Osteocyte (in vitro differentiated cells): ENCODE measurements at regions not wholly inside any gene's neighbourhood (a gene's known extent, or its start where the extent isn't known, plus 50 kb on each side); places are given as distances from the start of the nearest gene placed in this dataset.

ENCODE experiments used
- DNase-seq: peaks from one replicate; pipeline ENCODE4 v3.0.0; 2021; ENCODE audit warnings: mixed read lengths; ENCODE audit not compliant: unreplicated experiment; ENCODE audit errors: extremely low spot score
- H3K27ac Mint-ChIP-seq: one replicate; pipeline ENCODE4 v1.8.0; 2021; ENCODE audit warnings: mild to moderate bottlenecking, mixed read lengths; ENCODE audit not compliant: unreplicated experiment
- H3K27me3 Mint-ChIP-seq: one replicate; pipeline ENCODE4 v1.8.0; 2021; ENCODE audit warnings: mixed read lengths; ENCODE audit not compliant: unreplicated experiment
- H3K36me3 Mint-ChIP-seq: one replicate; pipeline ENCODE4 v1.8.0; 2021; ENCODE audit warnings: mixed read lengths; ENCODE audit not compliant: unreplicated experiment
- H3K4me1 Mint-ChIP-seq: one replicate; pipeline ENCODE4 v1.8.0; 2021; ENCODE audit warnings: mixed read lengths; ENCODE audit not compliant: unreplicated experiment
- H3K4me3 Mint-ChIP-seq: one replicate; pipeline ENCODE4 v1.8.0; 2021; ENCODE audit warnings: mild to moderate bottlenecking, moderate library complexity, mixed read lengths; ENCODE audit not compliant: unreplicated experiment
- H3K9me3 Mint-ChIP-seq: one replicate; pipeline ENCODE4 v1.8.0; 2021; ENCODE audit warnings: mixed read lengths; ENCODE audit not compliant: unreplicated experiment
- TF ChIP-seq, protein P1 (sequence below): fragments of 200-600 bp; sonication (generic); IDR thresholded peaks from 2 replicates; pipeline ENCODE4 v1.5.0; 2021; ENCODE audit warnings: antibody characterized with exemption, mild to moderate bottlenecking, moderate library complexity

DNA sequence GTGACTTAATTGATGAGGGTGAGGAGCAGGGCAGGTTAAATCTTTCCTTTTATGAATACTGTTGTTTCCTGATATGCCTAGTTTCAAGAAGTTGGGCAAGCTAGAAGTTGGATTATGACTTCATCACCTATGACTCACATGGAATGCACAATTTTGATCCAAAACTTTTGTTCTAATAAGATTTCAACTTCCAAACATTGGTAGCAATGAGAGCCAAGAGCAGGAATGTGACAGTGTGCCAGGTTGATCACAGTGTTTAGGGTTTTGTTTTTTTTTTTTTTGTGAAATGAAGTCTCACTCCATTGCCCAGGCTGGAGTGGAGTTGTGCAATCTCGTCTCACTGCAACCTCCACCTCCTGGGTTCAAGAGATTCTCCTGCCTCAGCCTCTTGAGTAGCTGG is 349.4 kb downstream of the DUSP10 start:
- Mint-ChIP-seq H3K27ac (no peak overlapping the region), H3K36me3 (no peaks in the 10 kb centered on the region), H3K4me1 (no peaks in the 10 kb centered on the region), H3K27me3 (no peaks in the 10 kb centered on the region), H3K4me3 (no peak overlapping the region), H3K9me3 (peaks cover 12% of the 10 kb centered on the region)
- no peak for DNase-seq
- TF ChIP-seq, protein P1, sequence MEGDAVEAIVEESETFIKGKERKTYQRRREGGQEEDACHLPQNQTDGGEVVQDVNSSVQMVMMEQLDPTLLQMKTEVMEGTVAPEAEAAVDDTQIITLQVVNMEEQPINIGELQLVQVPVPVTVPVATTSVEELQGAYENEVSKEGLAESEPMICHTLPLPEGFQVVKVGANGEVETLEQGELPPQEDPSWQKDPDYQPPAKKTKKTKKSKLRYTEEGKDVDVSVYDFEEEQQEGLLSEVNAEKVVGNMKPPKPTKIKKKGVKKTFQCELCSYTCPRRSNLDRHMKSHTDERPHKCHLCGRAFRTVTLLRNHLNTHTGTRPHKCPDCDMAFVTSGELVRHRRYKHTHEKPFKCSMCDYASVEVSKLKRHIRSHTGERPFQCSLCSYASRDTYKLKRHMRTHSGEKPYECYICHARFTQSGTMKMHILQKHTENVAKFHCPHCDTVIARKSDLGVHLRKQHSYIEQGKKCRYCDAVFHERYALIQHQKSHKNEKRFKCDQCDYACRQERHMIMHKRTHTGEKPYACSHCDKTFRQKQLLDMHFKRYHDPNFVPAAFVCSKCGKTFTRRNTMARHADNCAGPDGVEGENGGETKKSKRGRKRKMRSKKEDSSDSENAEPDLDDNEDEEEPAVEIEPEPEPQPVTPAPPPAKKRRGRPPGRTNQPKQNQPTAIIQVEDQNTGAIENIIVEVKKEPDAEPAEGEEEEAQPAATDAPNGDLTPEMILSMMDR = no peak

DNA sequence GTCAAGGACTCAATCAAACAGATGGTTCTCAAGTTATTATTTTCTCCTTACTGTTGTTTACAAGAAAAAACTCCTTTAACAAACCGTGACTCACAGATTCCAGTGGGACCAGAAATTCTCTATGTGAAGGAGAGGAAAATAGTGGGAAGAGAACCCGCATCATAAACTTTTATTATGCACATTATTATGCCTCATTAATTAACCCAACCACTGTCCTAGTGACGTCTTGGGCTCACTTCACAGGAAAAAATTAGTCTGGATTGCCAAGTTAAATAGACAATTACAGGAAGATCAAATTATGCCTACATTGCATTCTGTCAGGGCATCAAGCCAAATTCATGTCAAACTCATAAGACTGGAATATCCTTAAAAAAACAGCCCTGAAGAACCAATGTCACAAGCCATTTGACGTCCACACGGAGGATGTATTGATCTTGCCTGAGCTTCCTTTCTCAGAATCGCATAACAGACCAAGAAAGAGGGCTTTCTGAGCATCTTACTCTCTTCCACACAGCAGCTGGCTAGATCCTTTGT is 347.8 kb downstream of the DUSP10 start:
- H3K4me1 Mint-ChIP-seq = no peaks in the 10 kb centered on the region
- H3K9me3 Mint-ChIP-seq = peaks cover 12% of the 10 kb centered on the region
- TF ChIP-seq, protein P1 = no peak
- no peak overlapping the region for H3K27ac Mint-ChIP-seq
- H3K27me3 Mint-ChIP-seq = no peaks in the 10 kb centered on the region
- H3K4me3 Mint-ChIP-seq = no peak overlapping the region
- H3K36me3 Mint-ChIP-seq = no peaks in the 10 kb centered on the region
- no peak for DNase-seq

DNA sequence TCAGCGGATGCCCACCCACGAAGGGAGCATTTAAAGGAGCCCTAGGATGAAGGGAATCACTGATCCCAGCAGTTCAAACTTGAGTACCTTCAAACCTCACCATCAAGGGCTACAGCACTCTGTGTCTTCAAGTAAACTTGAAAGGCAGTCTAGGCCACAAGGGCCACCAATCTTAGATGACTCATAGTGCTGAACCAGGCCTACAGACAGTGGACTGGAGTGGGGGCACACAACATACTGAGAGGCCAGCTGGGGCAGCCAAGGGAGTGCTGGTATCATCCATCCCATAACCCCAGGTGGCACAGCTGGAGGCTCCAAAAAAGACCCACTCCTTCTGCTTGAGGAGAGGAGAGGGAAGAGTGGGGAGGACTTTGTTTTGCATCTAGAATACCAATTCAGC is 345.4 kb downstream of the DUSP10 start:
- TF ChIP-seq, protein P1 = no peak
- Mint-ChIP-seq H3K27ac (no peak overlapping the region), H3K4me3 (no peak overlapping the region), H3K9me3 (peaks cover 12% of the 10 kb centered on the region), H3K36me3 (no peaks in the 10 kb centered on the region), H3K27me3 (no peaks in the 10 kb centered on the region), H3K4me1 (no peaks in the 10 kb centered on the region)
- no peak for DNase-seq

DNA sequence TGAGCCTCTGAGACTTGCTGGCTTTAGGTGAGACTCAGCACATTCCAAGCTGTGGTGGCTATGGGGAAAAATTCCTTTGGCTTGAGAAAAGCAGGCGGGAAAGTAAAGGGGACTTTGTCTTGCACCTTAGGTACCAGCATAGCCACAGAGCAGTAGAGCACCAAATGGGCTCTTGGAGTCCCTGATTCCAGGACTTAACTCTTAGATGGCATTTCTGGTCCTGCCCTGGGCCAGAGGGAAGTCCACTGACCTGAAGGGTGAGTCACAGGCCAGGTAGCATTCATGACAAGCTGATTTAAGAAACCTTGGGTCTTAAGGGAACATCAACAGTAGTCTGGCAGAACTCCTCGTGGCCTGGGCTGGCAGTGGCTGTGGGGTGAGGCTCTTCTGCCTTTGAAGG is 344.7 kb downstream of the DUSP10 start:
- no peaks in the 10 kb centered on the region for H3K4me1 Mint-ChIP-seq
- TF ChIP-seq, protein P1 = no peak

DNA sequence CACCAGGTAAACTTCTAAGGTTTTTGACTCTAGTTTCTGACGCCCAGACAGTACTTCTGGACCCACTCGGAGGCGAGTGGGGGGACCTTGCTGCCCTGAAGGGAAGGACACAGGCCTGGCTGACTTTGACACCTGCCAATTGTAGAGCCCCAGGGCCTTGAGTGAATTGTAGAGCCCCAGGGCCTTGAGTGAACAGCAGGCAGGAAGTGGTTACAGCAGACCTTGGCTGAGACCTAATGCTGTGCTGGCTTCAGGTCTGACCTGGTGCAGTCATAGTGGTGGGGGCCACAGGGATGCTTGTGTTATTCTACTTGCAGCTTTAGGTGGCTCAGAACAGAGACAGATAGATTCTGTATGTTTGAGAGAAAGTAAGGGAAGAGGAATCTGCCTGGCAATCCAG is 344.3 kb downstream of the DUSP10 start:
- TF ChIP-seq, protein P1 = no peak
- no peak overlapping the region for H3K4me3 Mint-ChIP-seq
- H3K9me3 Mint-ChIP-seq = peaks cover 12% of the 10 kb centered on the region
- no peak overlapping the region for H3K27ac Mint-ChIP-seq
- H3K36me3 Mint-ChIP-seq = no peaks in the 10 kb centered on the region
- H3K27me3 Mint-ChIP-seq = peaks cover 3% of the 10 kb centered on the region
- no peaks in the 10 kb centered on the region for H3K4me1 Mint-ChIP-seq
- no peak for DNase-seq

More for the DNA sequence above, 344.7 kb downstream of the DUSP10 start:
- Mint-ChIP-seq H3K36me3 (no peaks in the 10 kb centered on the region), H3K27ac (no peak overlapping the region), H3K27me3 (no peaks in the 10 kb centered on the region), H3K4me3 (no peak overlapping the region), H3K9me3 (peaks cover 12% of the 10 kb centered on the region)
- no peak for DNase-seq
